ENCODE measurements at regions not wholly inside any gene's neighbourhood (a gene's known extent, or its start where the extent isn't known, plus 50 kb on each side); places are given as distances from the start of the nearest gene placed in this dataset.
"Not testable (repeated sequence)": the region's sequence is repeated elsewhere in the genome, so short reads cannot be mapped to it uniquely, and the experiment has no call there.

GRCh38 chr7:76826181-76826580 is 199.1 kb upstream of the POMZP3 start:
- H3K9ac ChIP-seq (ENCODE audit: low read length); H3K27ac ChIP-seq (ENCODE audit: low read length); H3K4me3 ChIP-seq (ENCODE audit: low read length); H3K36me3 ChIP-seq (ENCODE audit: control insufficient read depth, low read depth, low read length); H3K9me3 ChIP-seq (ENCODE audit: control insufficient read depth, low read depth, low read length); H3K27me3 ChIP-seq (ENCODE audit: control insufficient read depth, insufficient read depth, low read length); H3K4me1 ChIP-seq (ENCODE audit: control insufficient read depth, low read depth, low read length): not testable (repeated sequence)

GRCh38 chr7:76809856-76810255 is 182.8 kb upstream of the POMZP3 start:
- not testable (repeated sequence) for H3K9me3 ChIP-seq (ENCODE audit: control insufficient read depth, low read depth, low read length); H3K4me1 ChIP-seq (ENCODE audit: control insufficient read depth, low read depth, low read length); H3K4me3 ChIP-seq (ENCODE audit: low read length); H3K36me3 ChIP-seq (ENCODE audit: control insufficient read depth, low read depth, low read length); H3K9ac ChIP-seq (ENCODE audit: low read length); H3K27ac ChIP-seq (ENCODE audit: low read length); H3K27me3 ChIP-seq (ENCODE audit: control insufficient read depth, insufficient read depth, low read length)

GRCh38 chr7:76807588-76808100 is 180.6 kb upstream of the POMZP3 start:
- H3K4me3 ChIP-seq (ENCODE audit: low read length); H3K27me3 ChIP-seq (ENCODE audit: control insufficient read depth, insufficient read depth, low read length); H3K9me3 ChIP-seq (ENCODE audit: control insufficient read depth, low read depth, low read length); H3K9ac ChIP-seq (ENCODE audit: low read length); H3K4me1 ChIP-seq (ENCODE audit: control insufficient read depth, low read depth, low read length); H3K27ac ChIP-seq (ENCODE audit: low read length); H3K36me3 ChIP-seq (ENCODE audit: control insufficient read depth, low read depth, low read length): not testable (repeated sequence)

- not testable (repeated sequence) for H3K9me3 ChIP-seq (ENCODE audit: control insufficient read depth, low read depth, low read length); H3K4me1 ChIP-seq (ENCODE audit: control insufficient read depth, low read depth, low read length); H3K9ac ChIP-seq (ENCODE audit: low read length); H3K27ac ChIP-seq (ENCODE audit: low read length); H3K36me3 ChIP-seq (ENCODE audit: control insufficient read depth, low read depth, low read length); H3K27me3 ChIP-seq (ENCODE audit: control insufficient read depth, insufficient read depth, low read length); H3K4me3 ChIP-seq (ENCODE audit: low read length)
Measured at GRCh38 chr7:76806460-76806859, 179.4 kb upstream of the POMZP3 start.

GRCh38 chr7:76806010-76806409 is 178.9 kb upstream of the POMZP3 start:
- not testable (repeated sequence) for H3K36me3 ChIP-seq (ENCODE audit: control insufficient read depth, low read depth, low read length); H3K9ac ChIP-seq (ENCODE audit: low read length); H3K9me3 ChIP-seq (ENCODE audit: control insufficient read depth, low read depth, low read length); H3K27me3 ChIP-seq (ENCODE audit: control insufficient read depth, insufficient read depth, low read length); H3K27ac ChIP-seq (ENCODE audit: low read length); H3K4me3 ChIP-seq (ENCODE audit: low read length); H3K4me1 ChIP-seq (ENCODE audit: control insufficient read depth, low read depth, low read length)

- not testable (repeated sequence) for H3K36me3 ChIP-seq (ENCODE audit: control insufficient read depth, low read depth, low read length); H3K4me3 ChIP-seq (ENCODE audit: low read length); H3K27me3 ChIP-seq (ENCODE audit: control insufficient read depth, insufficient read depth, low read length); H3K9ac ChIP-seq (ENCODE audit: low read length); H3K4me1 ChIP-seq (ENCODE audit: control insufficient read depth, low read depth, low read length); H3K27ac ChIP-seq (ENCODE audit: low read length); H3K9me3 ChIP-seq (ENCODE audit: control insufficient read depth, low read depth, low read length)
Measured at GRCh38 chr7:76805262-76805661, 178.2 kb upstream of the POMZP3 start.

- H3K27ac ChIP-seq (ENCODE audit: low read length); H3K4me3 ChIP-seq (ENCODE audit: low read length); H3K9ac ChIP-seq (ENCODE audit: low read length); H3K9me3 ChIP-seq (ENCODE audit: control insufficient read depth, low read depth, low read length); H3K4me1 ChIP-seq (ENCODE audit: control insufficient read depth, low read depth, low read length); H3K27me3 ChIP-seq (ENCODE audit: control insufficient read depth, insufficient read depth, low read length); H3K36me3 ChIP-seq (ENCODE audit: control insufficient read depth, low read depth, low read length): not testable (repeated sequence)
Measured at GRCh38 chr7:76797639-76798038, 170.6 kb upstream of the POMZP3 start.

- not testable (repeated sequence) for H3K4me1 ChIP-seq (ENCODE audit: control insufficient read depth, low read depth, low read length); H3K36me3 ChIP-seq (ENCODE audit: control insufficient read depth, low read depth, low read length); H3K9me3 ChIP-seq (ENCODE audit: control insufficient read depth, low read depth, low read length); H3K27me3 ChIP-seq (ENCODE audit: control insufficient read depth, insufficient read depth, low read length); H3K4me3 ChIP-seq (ENCODE audit: low read length); H3K27ac ChIP-seq (ENCODE audit: low read length); H3K9ac ChIP-seq (ENCODE audit: low read length)
Measured at GRCh38 chr7:76780693-76781092, 153.6 kb upstream of the POMZP3 start.

- not testable (repeated sequence) for H3K4me3 ChIP-seq (ENCODE audit: low read length); H3K27me3 ChIP-seq (ENCODE audit: control insufficient read depth, insufficient read depth, low read length); H3K4me1 ChIP-seq (ENCODE audit: control insufficient read depth, low read depth, low read length); H3K27ac ChIP-seq (ENCODE audit: low read length); H3K36me3 ChIP-seq (ENCODE audit: control insufficient read depth, low read depth, low read length); H3K9ac ChIP-seq (ENCODE audit: low read length); H3K9me3 ChIP-seq (ENCODE audit: control insufficient read depth, low read depth, low read length)
Measured at GRCh38 chr7:76774279-76774678, 147.2 kb upstream of the POMZP3 start.

- not testable (repeated sequence) for H3K27ac ChIP-seq (ENCODE audit: low read length); H3K4me3 ChIP-seq (ENCODE audit: low read length); H3K36me3 ChIP-seq (ENCODE audit: control insufficient read depth, low read depth, low read length); H3K9me3 ChIP-seq (ENCODE audit: control insufficient read depth, low read depth, low read length); H3K4me1 ChIP-seq (ENCODE audit: control insufficient read depth, low read depth, low read length); H3K27me3 ChIP-seq (ENCODE audit: control insufficient read depth, insufficient read depth, low read length); H3K9ac ChIP-seq (ENCODE audit: low read length)
Measured at GRCh38 chr7:76771980-76772379, 144.9 kb upstream of the POMZP3 start.

GRCh38 chr7:76763977-76764376 is 136.9 kb upstream of the POMZP3 start:
- not testable (repeated sequence) for H3K9ac ChIP-seq (ENCODE audit: low read length); H3K36me3 ChIP-seq (ENCODE audit: control insufficient read depth, low read depth, low read length); H3K4me3 ChIP-seq (ENCODE audit: low read length); H3K27ac ChIP-seq (ENCODE audit: low read length); H3K9me3 ChIP-seq (ENCODE audit: control insufficient read depth, low read depth, low read length); H3K4me1 ChIP-seq (ENCODE audit: control insufficient read depth, low read depth, low read length); H3K27me3 ChIP-seq (ENCODE audit: control insufficient read depth, insufficient read depth, low read length)

GRCh38 chr7:76760546-76761220 is 133.6 kb upstream of the POMZP3 start:
- H3K27ac ChIP-seq (ENCODE audit: low read length); H3K9me3 ChIP-seq (ENCODE audit: control insufficient read depth, low read depth, low read length); H3K4me1 ChIP-seq (ENCODE audit: control insufficient read depth, low read depth, low read length); H3K27me3 ChIP-seq (ENCODE audit: control insufficient read depth, insufficient read depth, low read length); H3K9ac ChIP-seq (ENCODE audit: low read length); H3K4me3 ChIP-seq (ENCODE audit: low read length); H3K36me3 ChIP-seq (ENCODE audit: control insufficient read depth, low read depth, low read length): not testable (repeated sequence)

Measured in iPS-18a (cell line).